OCI-LY3 (cell line): ENCODE measurements at regions not wholly inside any gene's neighbourhood (a gene's known extent, or its start where the extent isn't known, plus 50 kb on each side); places are given as distances from the start of the nearest gene placed in this dataset.

Experiments used
- H2AFZ ChIP-seq: fragments of 200-600, 300-600 bp; shearing (Covaris generic); 2 replicates; pipeline ENCODE4 v1.6.0; 2014; ENCODE audit warnings: antibody characterized with exemption, low read depth, low read length
- H3K27ac ChIP-seq: fragments of 200-600, 300-600 bp; sonication (generic); 2 replicates; pipeline ENCODE4 v1.5.1; 2014; ENCODE audit warnings: mild to moderate bottlenecking, low read length, moderate library complexity, mixed read lengths
- H3K27me3 ChIP-seq: fragments of 200-600, 300-600 bp; sonication (generic); 2 replicates; pipeline ENCODE4 v1.6.1; 2014; ENCODE audit warnings: low read depth, low read length, mixed read lengths
- H3K36me3 ChIP-seq: fragments of 200-600, 300-600 bp; sonication (generic); replicated peaks from 2 replicates; pipeline ENCODE3; 2014; ENCODE audit warnings: low read depth, low read length, mixed read lengths
- H3K4me1 ChIP-seq: fragments of 300-600, 200-600 bp; sonication (generic); 2 replicates; pipeline ENCODE4 v1.6.1; 2014; ENCODE audit warnings: low read length, mixed read lengths
- H3K4me2 ChIP-seq: fragments of 200-600, 300-600 bp; sonication (generic); 2 replicates; pipeline ENCODE4 v1.6.1; 2014; ENCODE audit warnings: low read length, mixed read lengths
- H3K4me3 ChIP-seq: fragments of 300-600, 200-600 bp; sonication (generic); 2 replicates; pipeline ENCODE4 v1.5.1; 2014; ENCODE audit warnings: antibody characterized with exemption, mild to moderate bottlenecking, low read length, moderate library complexity
- H3K79me2 ChIP-seq: fragments of 300-600, 200-600 bp; shearing (Covaris generic); 2 replicates; pipeline ENCODE4 v1.6.1; 2014; ENCODE audit warnings: mild to moderate bottlenecking, low read length, mixed read lengths
- H3K9ac ChIP-seq: fragments of 300-600, 200-600 bp; shearing (Covaris generic); 2 replicates; pipeline ENCODE4 v1.6.0; 2014; ENCODE audit warnings: mild to moderate bottlenecking, low read length, moderate library complexity
- H3K9me3 ChIP-seq: fragments of 200-600, 300-600 bp; shearing (Covaris generic); 2 replicates; pipeline ENCODE4 v1.6.1; 2014; ENCODE audit warnings: low read length, mixed read lengths; ENCODE audit not compliant: insufficient read depth
- H4K20me1 ChIP-seq: fragments of 200-600, 300-600 bp; sonication (generic); 2 replicates; pipeline ENCODE4 v1.6.1; 2016; ENCODE audit warnings: low read length, mixed read lengths; ENCODE audit not compliant: insufficient read depth
- CTCF ChIP-seq: fragments of 200-600, 300-600 bp; sonication (generic); IDR thresholded peaks from 2 replicates; pipeline ENCODE4 v1.5.1; 2014; ENCODE audit warnings: antibody characterized with exemption, low read length, low read depth
- EZH2phosphoT487 ChIP-seq: fragments of 200-600 bp; shearing (Covaris generic); IDR thresholded peaks from 2 replicates; pipeline ENCODE4 v1.6.1; 2018; ENCODE audit warnings: antibody characterized with exemption, mixed run types, low read depth

GRCh38 chr1:234920843-234921140 lies 207.8 kb downstream of the TOMM20 start:
- no peak overlapping the region for H3K4me2 ChIP-seq
- H3K4me1 ChIP-seq = peaks cover 11% of the 10 kb centered on the region
- H3K9me3 ChIP-seq = no peaks in the 10 kb centered on the region
- H3K4me3 ChIP-seq = no peak overlapping the region
- peaks cover 10% of the 10 kb centered on the region for H3K27me3 ChIP-seq
- no peak overlapping the region for H3K9ac ChIP-seq
- no peak overlapping the region for H2AFZ ChIP-seq
- no peaks in the 10 kb centered on the region for H4K20me1 ChIP-seq
- no peak overlapping the region for H3K27ac ChIP-seq
- no peaks in the 10 kb centered on the region for H3K79me2 ChIP-seq
- peaks cover 5% of the 10 kb centered on the region for H3K36me3 ChIP-seq
- TF ChIP-seq CTCF (no peak), EZH2phosphoT487 (no peak)

GRCh38 chr1:234920136-234920842 lies 208.3 kb downstream of the TOMM20 start:
- H3K4me1 ChIP-seq = peaks cover 8% of the 10 kb centered on the region
- no peaks in the 10 kb centered on the region for H3K79me2 ChIP-seq
- no peak overlapping the region for H3K4me3 ChIP-seq
- no peak for TF ChIP-seq EZH2phosphoT487
- no peak for TF ChIP-seq CTCF
- H4K20me1 ChIP-seq = no peaks in the 10 kb centered on the region
- no peaks in the 10 kb centered on the region for H3K9me3 ChIP-seq
- H3K36me3 ChIP-seq = no peaks in the 10 kb centered on the region
- no peak overlapping the region for H3K9ac ChIP-seq
- H3K4me2 ChIP-seq = no peak overlapping the region
- H3K27me3 ChIP-seq = peaks cover 5% of the 10 kb centered on the region; the same call in 1 of the 2 replicates
- no peak overlapping the region for H3K27ac ChIP-seq
- H2AFZ ChIP-seq = no peak overlapping the region

GRCh38 chr1:234918961-234919761 lies 209.5 kb downstream of the TOMM20 start:
- TF ChIP-seq CTCF (no peak), EZH2phosphoT487 (no peak)
- H3K4me3 ChIP-seq = no peak overlapping the region
- no peaks in the 10 kb centered on the region for H4K20me1 ChIP-seq
- H3K36me3 ChIP-seq = no peaks in the 10 kb centered on the region
- no peak overlapping the region for H2AFZ ChIP-seq
- no peaks in the 10 kb centered on the region for H3K4me1 ChIP-seq
- H3K4me2 ChIP-seq = no peak overlapping the region
- H3K9ac ChIP-seq = no peak overlapping the region
- no peak overlapping the region for H3K27ac ChIP-seq
- H3K27me3 ChIP-seq = no peaks in the 10 kb centered on the region
- no peaks in the 10 kb centered on the region for H3K79me2 ChIP-seq
- H3K9me3 ChIP-seq = no peaks in the 10 kb centered on the region

DNA sequence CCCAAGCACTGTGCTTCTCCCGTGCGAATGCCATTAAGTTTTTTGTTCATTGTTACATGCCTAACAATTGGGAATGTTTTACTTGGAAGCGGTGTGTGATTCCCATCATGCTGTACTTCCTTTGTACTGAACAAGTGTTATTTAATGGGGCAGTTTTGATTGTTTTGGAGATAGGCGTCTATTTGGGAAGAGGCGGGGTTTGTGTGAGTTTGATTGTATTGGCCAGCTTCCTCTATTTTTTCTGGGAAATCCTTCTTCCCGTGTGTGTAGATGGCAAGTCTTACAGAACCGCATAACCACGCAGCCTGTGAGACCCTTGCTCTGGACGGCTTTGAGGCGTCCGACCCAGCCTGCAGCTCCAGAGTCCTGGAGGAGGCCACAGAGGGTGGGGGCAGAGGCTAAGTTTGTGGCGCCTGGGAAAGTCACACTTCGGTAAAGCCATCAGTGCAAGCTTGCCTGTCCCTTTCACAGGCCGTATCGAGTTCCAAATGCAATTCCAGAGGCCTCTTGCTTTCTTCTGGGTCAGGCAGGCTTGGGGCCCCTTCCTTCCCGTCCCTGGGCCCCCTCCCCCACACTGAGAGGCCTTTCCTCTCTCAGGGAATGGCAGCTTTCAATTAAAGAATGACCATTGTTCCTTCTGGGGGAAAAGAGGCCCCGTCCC lies 210.3 kb downstream of the TOMM20 start:
- Histone ChIP-seq H3K36me3 (no peaks in the 10 kb centered on the region), H4K20me1 (no peaks in the 10 kb centered on the region), H3K4me2 (no peak overlapping the region), H3K9ac (no peak overlapping the region), H3K4me1 (no peaks in the 10 kb centered on the region), H3K27me3 (no peaks in the 10 kb centered on the region), H2AFZ (no peak overlapping the region), H3K4me3 (no peak overlapping the region), H3K79me2 (no peaks in the 10 kb centered on the region), H3K9me3 (no peaks in the 10 kb centered on the region), H3K27ac (no peak overlapping the region)
- TF ChIP-seq CTCF (no peak), EZH2phosphoT487 (no peak)
